Keratinocyte (primary cell): ENCODE measurements at regions not wholly inside any gene's neighbourhood (a gene's known extent, or its start where the extent isn't known, plus 50 kb on each side); places are given as distances from the start of the nearest gene placed in this dataset.

Experiments used
- DNase-seq: peaks from one replicate; pipeline ENCODE4 v3.0.0-alpha.2; 2011; ENCODE audit warnings: low read depth, missing footprints, low spot score
- FAIRE-seq: peaks from 2 replicates; lab custom pipeline; 2011; peaks lifted over from hg19 to GRCh38; lab: Jason Lieb, UNC
- H2AFZ ChIP-seq: 2 replicates; pipeline ENCODE4 v1.6.0; 2012; ENCODE audit warnings: low read length, control low read depth, inconsistent platforms; ENCODE audit not compliant: control insufficient read depth
- H3K27ac ChIP-seq: 2 replicates; pipeline ENCODE4 v1.5.1; 2011; ENCODE audit warnings: low read length; ENCODE audit not compliant: control insufficient read depth, insufficient read depth
- H3K27me3 ChIP-seq: 3 replicates; pipeline ENCODE4 v1.6.0; 2011; ENCODE audit warnings: low read length; ENCODE audit not compliant: control insufficient read depth, insufficient read depth; ENCODE audit errors: extremely low read depth
- H3K36me3 ChIP-seq, 2 experiments: 2 replicates in 1 of 2; 3 replicates in 1 of 2; pipeline ENCODE4 v1.5.1; 2011; ENCODE audit warnings: low read length in 2 of 2, mild to moderate bottlenecking in 1 of 2; ENCODE audit not compliant: control insufficient read depth in 2 of 2, insufficient read depth in 2 of 2; ENCODE audit errors: extremely low read depth in 1 of 2
- H3K4me1 ChIP-seq: 3 replicates; pipeline ENCODE4 v1.5.1; 2011; ENCODE audit warnings: low read length; ENCODE audit not compliant: control insufficient read depth, insufficient read depth; ENCODE audit errors: extremely low read depth
- H3K4me2 ChIP-seq: 3 replicates; pipeline ENCODE4 v1.6.0; 2011; ENCODE audit warnings: low read depth, low read length; ENCODE audit not compliant: control insufficient read depth, insufficient read depth; ENCODE audit errors: extremely low read depth
- H3K4me3 ChIP-seq, 3 experiments: fragments of 200-600 bp in 1 of 3; sonication (generic) in 1 of 3; 2 replicates in 2 of 3; 3 replicates in 1 of 3; pipeline ENCODE4 v1.5.1; 2011 to 2016; ENCODE audit warnings: low read length in 3 of 3, mild to moderate bottlenecking in 3 of 3, control low read depth in 2 of 3, inconsistent platforms in 1 of 3, low read depth in 1 of 3, mixed read lengths in 1 of 3, mixed run types in 1 of 3, moderate library complexity in 1 of 3; ENCODE audit not compliant: control insufficient read depth in 2 of 3, insufficient read depth in 2 of 3; ENCODE audit errors: extremely low read depth in 1 of 3
- H3K79me2 ChIP-seq: 2 replicates; pipeline ENCODE4 v1.6.0; 2012; ENCODE audit warnings: low read length; ENCODE audit not compliant: control insufficient read depth, insufficient read depth
- H3K9ac ChIP-seq: 3 replicates; pipeline ENCODE4 v1.6.0; 2011; ENCODE audit warnings: low read length; ENCODE audit not compliant: control insufficient read depth, insufficient read depth; ENCODE audit errors: extremely low read depth
- H3K9me1 ChIP-seq: 3 replicates; pipeline ENCODE4 v1.6.0; 2011; ENCODE audit warnings: low read length; ENCODE audit not compliant: control insufficient read depth, insufficient read depth; ENCODE audit errors: extremely low read depth
- H3K9me3 ChIP-seq: 2 replicates; pipeline ENCODE4 v1.5.1; 2012; ENCODE audit warnings: low read depth, low read length; ENCODE audit not compliant: control insufficient read depth
- H4K20me1 ChIP-seq: 3 replicates; pipeline ENCODE4 v1.6.0; 2011; ENCODE audit warnings: low read length; ENCODE audit not compliant: control insufficient read depth, insufficient read depth; ENCODE audit errors: extremely low read depth
- CTCF ChIP-seq, 3 experiments: IDR thresholded peaks in 1 of 3; conservative IDR thresholded peaks in 1 of 3; optimal IDR thresholded peaks in 1 of 3; 2 replicates in 2 of 3; 3 replicates in 1 of 3; pipeline versions ENCODE3 to v1.5.1; 2011; ENCODE audit warnings: low read length in 3 of 3, mild to moderate bottlenecking in 3 of 3, moderate library complexity in 2 of 3, control low read depth in 1 of 3, inconsistent platforms in 1 of 3; ENCODE audit not compliant: insufficient read depth in 2 of 3; ENCODE audit errors: extremely low read depth in 1 of 3
- EZH2 ChIP-seq: IDR thresholded peaks from one replicate; pipeline ENCODE4 v1.6.1; 2012; ENCODE audit warnings: inconsistent platforms, mild to moderate bottlenecking, low read length, moderate library complexity
- dilution Hi-C: fragments of 300-500 bp; cut with MboI; formaldehyde crosslinking; loops from one replicate; pipeline ENCODE4 v1.7.0; 2020; ENCODE audit warnings: low sequenced_read_pairs; ENCODE audit not compliant: extremely low pct_ligation_motif_present

GRCh38 chr10:75302029-75302428 is 66.3 kb upstream of the COMTD1 start:
- Histone ChIP-seq H3K79me2 (no peaks in the 10 kb centered on the region), H3K4me3 (no peak overlapping the region), H4K20me1 (no peaks in the 10 kb centered on the region), H3K9me1 (no peaks in the 10 kb centered on the region), H2AFZ (no peak overlapping the region), H3K9ac (no peak overlapping the region), H3K9me3 (no peaks in the 10 kb centered on the region), H3K4me2 (no peak overlapping the region), H3K36me3 (no peaks in the 10 kb centered on the region), H3K27ac (no peak overlapping the region), H3K4me1 (peaks cover 2% of the 10 kb centered on the region), H3K27me3 (no peaks in the 10 kb centered on the region)
- TF ChIP-seq EZH2: no peak
- TF ChIP-seq CTCF (optimal IDR thresholded peaks at IDR 0.05 in 1 of 3, IDR thresholded peaks at IDR 0.05 in 1 of 3, conservative IDR thresholded peaks at IDR 0.05 in 1 of 3; ENCODE audit: extremely low read depth in 1 of 3, insufficient read depth in 2 of 3, low read length in 3 of 3): no peak
- peak; percentile 26 for FAIRE-seq
- dilution Hi-C loops: no loop called here
- no peak for DNase-seq

DNA sequence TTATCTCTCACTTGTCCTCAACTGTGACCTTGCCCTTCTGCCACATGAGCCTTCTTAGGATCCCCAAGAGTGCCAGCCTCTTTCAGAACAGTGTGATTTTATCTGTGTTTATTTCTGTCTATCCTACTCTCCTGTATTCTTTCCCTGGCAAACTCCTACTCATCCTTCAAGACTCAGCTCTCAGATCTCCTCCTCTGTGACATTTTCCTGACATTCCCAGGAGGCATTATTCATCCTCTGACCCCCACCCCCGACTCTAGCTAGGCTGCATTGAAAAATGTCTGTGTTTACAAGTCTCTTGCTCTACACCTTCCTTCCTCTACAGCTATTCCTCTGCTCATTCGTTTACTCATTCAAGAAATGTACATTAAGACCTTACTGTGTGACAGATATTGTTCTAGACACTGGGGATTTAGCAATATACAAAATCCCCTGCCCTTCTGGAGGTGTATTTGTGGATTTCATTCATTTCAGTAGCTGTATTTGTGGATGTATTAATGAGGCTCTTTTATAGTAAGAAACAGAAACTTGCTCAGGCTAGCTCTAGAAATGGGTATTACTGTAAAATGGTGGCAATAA is 61.4 kb upstream of the COMTD1 start:
- no peaks in the 10 kb centered on the region for H3K79me2 ChIP-seq
- no peaks in the 10 kb centered on the region for H4K20me1 ChIP-seq
- dilution Hi-C loops: no loop called here
- no peaks in the 10 kb centered on the region for H3K9me1 ChIP-seq
- DNase-seq: no peak
- TF ChIP-seq CTCF (optimal IDR thresholded peaks at IDR 0.05 in 1 of 3, IDR thresholded peaks at IDR 0.05 in 1 of 3, conservative IDR thresholded peaks at IDR 0.05 in 1 of 3; ENCODE audit: extremely low read depth in 1 of 3, insufficient read depth in 2 of 3, low read length in 3 of 3) (no peak), EZH2 (no peak)
- no peak overlapping the region for H3K9ac ChIP-seq
- no peaks in the 10 kb centered on the region for H3K27me3 ChIP-seq
- no peaks in the 10 kb centered on the region for H3K36me3 ChIP-seq
- no peaks in the 10 kb centered on the region for H3K9me3 ChIP-seq
- H3K4me2 ChIP-seq: no peak overlapping the region
- H3K4me1 ChIP-seq: peaks cover 21% of the 10 kb centered on the region
- H2AFZ ChIP-seq: peak overlapping the region; percentile 30
- no peak overlapping the region for H3K27ac ChIP-seq
- no peak overlapping the region for H3K4me3 ChIP-seq
- no peak for FAIRE-seq
